Renal pelvis (tissue), 1 donor: ENCODE measurements at regions not wholly inside any gene's neighbourhood (a gene's known extent, or its start where the extent isn't known, plus 50 kb on each side); places are given as distances from the start of the nearest gene placed in this dataset.
"Not testable (repeated sequence)": the region's sequence is repeated elsewhere in the genome, so short reads cannot be mapped to it uniquely, and the experiment has no call there.

Source experiments
- DNase-seq: peaks from one replicate; pipeline ENCODE4 v3.0.0-alpha.2; 2013

DNA sequence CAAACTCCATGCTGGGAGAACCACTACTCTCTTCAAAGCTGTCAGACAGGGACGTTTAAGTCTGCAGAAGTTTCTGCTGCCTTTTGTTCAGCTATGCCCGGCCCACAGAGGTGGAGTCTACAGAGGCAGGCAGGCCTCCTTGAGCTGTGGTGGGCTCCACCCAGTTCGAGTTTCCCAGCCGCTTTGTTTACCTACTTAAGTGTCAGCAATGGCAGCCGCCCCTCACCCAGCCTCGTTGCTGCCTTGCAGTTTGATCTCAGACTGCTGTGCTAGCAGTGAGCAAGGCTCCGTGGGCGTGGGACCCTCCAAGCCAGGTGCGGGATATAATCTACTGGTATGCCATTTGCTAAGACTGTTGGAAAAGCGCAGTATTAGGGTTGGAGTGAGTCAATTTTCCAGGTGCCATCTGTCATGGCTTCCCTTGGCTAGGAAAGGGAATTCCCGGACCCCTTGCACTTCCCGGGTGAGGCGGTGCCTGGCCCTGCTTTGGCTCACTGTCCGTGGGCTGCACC is 190.7 kb downstream of the TTC6 start:
- not testable (repeated sequence) for DNase-seq

DNA sequence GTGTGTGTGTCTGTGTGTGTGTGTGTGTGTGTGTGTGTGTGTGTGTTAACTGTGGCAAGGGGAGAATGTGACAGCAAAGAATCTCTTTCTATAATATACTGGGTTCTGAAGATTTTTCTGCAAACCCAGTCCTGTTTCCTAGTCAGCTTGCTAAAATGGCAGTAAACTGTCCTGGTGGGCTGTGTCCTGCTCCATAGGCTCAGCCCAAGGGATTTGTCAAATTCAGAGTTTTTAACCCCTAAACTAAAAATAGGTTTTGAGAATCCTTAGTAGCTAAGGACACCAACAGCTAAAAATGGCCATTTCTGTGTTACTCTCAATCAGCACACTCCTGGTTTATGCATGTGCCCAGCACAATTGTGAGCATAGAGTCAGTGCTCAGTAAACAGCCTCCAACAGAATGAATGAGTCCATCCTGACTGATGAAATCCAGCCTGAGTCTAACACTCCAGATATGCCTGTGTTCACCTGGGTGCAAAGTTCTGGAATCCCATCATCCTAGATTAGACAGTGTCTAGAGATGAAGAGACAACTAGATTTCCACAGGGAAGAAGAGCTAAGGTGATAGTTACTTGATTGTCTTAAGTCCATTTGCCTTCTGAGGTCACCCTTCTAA is 192.6 kb downstream of the TTC6 start:
- no peak for DNase-seq

DNA sequence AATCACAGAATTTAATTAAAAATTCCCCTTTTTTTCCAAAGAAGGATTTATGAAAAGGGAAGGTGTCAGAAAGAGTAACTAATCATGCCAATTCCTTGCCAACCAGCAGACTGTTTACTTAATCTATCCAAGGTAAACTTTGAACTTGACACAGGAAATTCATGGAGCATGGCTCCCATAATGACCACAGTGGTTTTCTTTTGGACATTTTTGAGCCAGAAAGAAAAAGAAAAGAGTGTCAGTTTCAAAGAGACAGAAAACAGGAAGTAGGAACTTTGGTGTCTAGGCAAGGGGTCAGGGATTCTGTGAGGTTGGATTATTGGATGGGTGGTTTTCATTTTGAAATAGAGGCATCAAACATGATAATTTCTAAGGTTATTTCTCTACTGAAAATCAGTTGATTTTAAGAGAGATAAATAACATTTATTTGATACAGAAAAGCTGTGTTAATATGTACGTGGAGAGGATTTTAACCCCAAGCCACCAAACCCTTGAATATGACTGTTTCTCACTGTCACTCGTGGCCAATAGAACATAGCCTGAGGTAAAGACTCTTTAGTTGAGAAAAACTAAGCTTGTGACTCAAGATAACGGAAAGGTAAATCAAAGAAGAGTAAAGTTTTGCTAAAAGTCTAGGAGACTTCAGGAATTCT is 196.1 kb downstream of the TTC6 start:
- peak; percentile 43 for DNase-seq

- no peak for DNase-seq
Measured at GRCh38 chr14:37792124-37792523, 196.7 kb downstream of the TTC6 start.

DNA sequence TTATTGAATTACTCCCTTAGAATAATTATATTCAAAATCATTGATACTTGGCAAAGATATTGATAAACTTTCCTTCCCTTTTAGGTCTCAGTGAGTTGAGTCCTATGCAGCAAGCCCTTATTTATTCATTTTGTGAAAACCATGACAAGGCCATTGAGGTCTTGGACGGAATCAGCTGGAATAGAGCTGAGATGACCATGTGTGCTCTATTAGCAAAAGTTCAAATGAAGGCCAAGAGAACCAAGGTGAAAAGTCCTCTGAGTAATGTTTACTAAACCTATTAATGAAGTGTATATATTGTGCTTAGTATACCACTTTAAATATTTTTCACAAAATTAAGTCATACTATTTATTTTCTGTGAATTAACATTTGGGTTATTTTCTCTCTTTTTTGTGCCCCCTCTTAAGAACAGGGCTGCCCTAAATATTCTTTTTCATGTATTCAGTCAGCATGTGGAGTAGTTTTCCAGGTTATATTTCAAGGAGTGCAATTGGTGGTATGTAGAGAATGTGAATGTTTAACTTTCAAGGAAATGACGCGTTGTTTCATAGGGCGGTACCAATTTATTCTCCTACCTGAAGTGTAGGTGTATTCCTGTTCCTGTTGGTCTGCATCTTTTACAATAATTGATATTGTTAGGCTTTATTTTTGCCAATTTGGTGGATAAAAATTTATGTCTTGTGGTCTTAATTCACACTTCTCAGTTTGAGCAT is 201.4 kb downstream of the TTC6 start:
- no peak for DNase-seq

DNA sequence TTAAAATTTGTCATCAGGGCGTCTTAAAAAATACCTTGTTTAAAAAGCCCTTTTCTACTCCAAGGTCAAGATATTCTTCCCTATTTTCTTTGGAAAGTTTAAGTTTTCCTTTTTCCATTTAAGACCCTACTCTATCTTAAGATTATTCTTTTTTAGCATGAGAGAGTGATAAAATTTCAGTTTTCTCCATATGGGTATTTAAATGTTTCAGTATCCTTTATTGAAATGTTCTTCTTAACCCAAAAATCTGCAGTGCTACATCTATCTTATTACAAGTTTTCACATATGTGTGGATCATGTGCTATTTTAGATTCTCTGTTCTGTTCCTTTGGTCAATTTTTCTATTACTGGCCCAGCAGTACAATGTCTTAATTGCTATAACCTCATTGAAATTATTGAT is 202.2 kb downstream of the TTC6 start:
- DNase-seq = no peak

- no peak for DNase-seq
Measured at GRCh38 chr14:37807722-37808121, 212.3 kb downstream of the TTC6 start.

- DNase-seq = no peak
Measured at GRCh38 chr14:37810094-37810801, 214.8 kb downstream of the TTC6 start.

GRCh38 chr14:37813732-37814131 is 218.3 kb downstream of the TTC6 start:
- no peak for DNase-seq

GRCh38 chr14:37816135-37816534 is 220.7 kb downstream of the TTC6 start:
- no peak for DNase-seq

- no peak for DNase-seq
Measured at GRCh38 chr14:37816743-37817295, 221.4 kb downstream of the TTC6 start.

DNA sequence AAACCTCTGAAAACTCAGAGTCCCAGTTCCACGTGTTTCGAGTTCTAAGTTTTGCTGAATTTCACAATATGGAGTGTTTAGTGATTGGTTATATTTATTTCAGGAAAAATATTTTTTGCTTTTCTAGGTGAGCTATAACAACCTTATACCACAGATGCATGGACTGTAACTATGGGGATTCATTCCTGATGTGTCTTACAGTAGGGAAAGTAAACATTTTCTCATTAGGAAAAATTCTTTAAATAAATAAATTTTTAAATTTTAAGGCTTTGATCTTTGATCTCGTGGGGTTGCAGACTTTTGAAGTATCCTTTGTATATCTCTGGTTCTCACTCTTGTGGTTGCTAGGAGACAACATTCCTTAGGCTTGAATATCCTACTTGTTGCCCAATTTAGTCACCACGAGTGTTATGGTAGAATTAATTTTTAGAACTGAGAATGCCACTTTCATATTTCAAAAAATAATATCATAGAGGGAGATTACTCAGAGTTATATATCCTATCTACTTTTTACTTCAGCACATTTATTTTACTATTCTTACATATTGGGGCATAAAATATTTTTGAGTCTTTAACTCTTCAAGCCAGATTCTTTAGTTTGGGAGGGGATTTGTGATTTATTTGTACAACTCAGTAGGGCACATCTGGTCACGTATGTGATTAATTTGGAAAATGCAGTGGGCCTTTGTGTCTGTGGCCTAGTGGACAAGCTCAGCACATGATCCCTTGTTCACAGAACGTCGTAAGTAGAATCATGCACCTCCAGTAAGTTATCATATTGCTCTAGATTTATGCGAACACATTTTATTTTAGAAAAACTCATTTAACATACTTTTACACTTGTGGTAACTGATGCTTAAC is 224.0 kb downstream of the TTC6 start:
- no peak for DNase-seq

GRCh38 chr14:37820810-37821209 is 225.4 kb downstream of the TTC6 start:
- DNase-seq = not testable (repeated sequence)

- no peak for DNase-seq
Measured at GRCh38 chr14:37824939-37825712, 229.7 kb downstream of the TTC6 start.

DNA sequence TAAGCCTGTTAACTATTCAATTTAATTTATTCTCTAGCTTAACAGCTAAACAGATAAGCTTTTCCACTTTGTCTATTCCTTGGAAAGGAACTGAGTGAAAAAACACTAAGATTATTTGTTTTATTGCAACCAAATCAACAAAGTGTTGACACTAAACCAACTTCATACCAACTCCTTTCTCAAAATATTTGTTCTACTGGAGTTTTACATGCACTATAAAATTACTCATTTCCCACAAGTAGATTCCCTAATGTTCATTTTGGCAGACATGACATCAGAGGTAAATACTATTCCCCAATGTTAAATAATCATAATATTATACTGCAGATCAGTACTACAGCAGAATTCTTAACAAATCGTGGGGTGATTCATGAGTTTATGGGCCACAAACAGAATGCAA is 231.4 kb downstream of the TTC6 start:
- no peak for DNase-seq

- DNase-seq = no peak
Measured at GRCh38 chr14:37830271-37830670, 234.8 kb downstream of the TTC6 start.

- DNase-seq = no peak
Measured at GRCh38 chr14:37834275-37834674, 238.8 kb downstream of the TTC6 start.

DNA sequence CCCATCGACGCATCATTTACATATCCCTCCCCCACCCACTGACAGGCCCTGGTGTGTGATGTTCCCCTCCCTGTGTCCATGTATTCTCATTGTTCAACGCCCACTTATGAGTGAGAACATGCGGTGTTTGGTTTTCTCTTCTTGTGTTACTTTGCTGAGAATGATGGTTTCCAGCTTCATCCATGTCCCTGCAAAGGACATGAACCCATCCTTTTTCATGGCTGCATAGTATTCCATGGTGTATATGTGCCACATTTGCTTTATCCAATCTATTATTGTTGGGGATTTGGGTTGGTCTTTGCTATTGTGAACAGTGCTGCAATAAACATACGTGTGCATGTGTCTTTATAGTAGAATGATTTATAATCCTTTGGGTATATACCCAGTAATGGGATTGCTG is 243.3 kb downstream of the TTC6 start:
- not testable (repeated sequence) for DNase-seq

- DNase-seq = not testable (repeated sequence)
Measured at GRCh38 chr14:37841039-37841438, 245.6 kb downstream of the TTC6 start.

- no peak for DNase-seq
Measured at GRCh38 chr14:37842106-37842505, 246.7 kb downstream of the TTC6 start.
